ENCODE measurements at regions not wholly inside any gene's neighbourhood (a gene's known extent, or its start where the extent isn't known, plus 50 kb on each side); places are given as distances from the start of the nearest gene placed in this dataset.
A peak's percentile ranks its signal among the peaks of the same experiment; 100 is the strongest.

DNA sequence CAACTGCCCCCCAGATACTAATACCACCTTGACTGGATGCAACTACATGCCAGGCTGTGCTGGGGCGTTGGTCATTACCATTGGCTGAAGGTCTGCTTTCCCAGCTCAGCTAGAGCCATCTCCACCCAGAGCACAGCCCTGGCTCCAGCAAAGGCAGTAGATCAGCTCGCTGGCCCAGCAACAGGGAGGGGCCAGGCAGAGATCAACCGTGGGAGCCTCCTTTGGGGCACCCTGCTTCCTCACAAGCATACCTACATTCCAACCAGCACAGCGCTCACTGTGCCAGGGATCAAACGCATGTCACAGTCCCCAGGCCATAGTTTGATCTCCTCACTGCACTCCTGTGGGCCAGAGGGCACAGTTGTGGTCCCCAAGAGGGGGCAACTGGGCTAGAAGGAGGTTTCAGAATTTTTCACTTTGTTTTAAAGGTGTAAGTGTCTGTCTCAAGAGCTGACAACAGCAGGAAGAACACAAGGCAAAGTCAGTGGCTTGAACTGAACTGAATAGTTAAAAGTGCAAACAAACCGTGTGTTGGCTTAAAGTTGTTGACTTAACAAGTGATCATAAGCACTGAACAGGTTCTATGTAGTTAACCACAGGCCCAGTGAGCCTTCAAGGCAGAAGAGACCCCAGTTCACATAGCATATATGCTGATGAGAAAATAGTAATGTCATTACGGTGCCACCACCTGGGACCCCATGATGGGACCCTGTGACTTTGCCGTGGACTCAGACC lies 70.1 kb upstream of the BZW1 start (continued):
- TF ChIP-seq MAFK (conservative IDR thresholded peaks at IDR 0.05 in 1 of 2, IDR thresholded peaks at IDR 0.05 in 1 of 2; ENCODE audit: low read length in 2 of 2) (0 out of 4 replicates have a peak, but pooled peaks of 1 of the 2 experiments have one; percentile 10), RBM39 (IDR thresholded peaks at IDR 0.05; ENCODE audit: low read depth, low read length, poor library complexity, severe bottlenecking) (no peak), SRSF9 (IDR thresholded peaks at IDR 0.05; ENCODE audit: borderline replicate concordance, insufficient read depth, low read depth, low read length, poor library complexity, severe bottlenecking) (no peak), ZNF12 (CRISPR knock-in tag; IDR thresholded peaks at IDR 0.05) (peak; percentile 18; the same call in 1 of the 2 replicates), HHEX (CRISPR knock-in tag; IDR thresholded peaks at IDR 0.05) (peak; percentile 71), ESRRA (CRISPR knock-in tag; IDR thresholded peaks at IDR 0.05; ENCODE audit: low read depth) (no peak), TBL1XR1 (IDR thresholded peaks at IDR 0.05; ENCODE audit: borderline replicate concordance, low read length, partially characterized antibody) (peak; percentile 64), KAT8 (CRISPR knock-in tag; IDR thresholded peaks at IDR 0.05) (peak; percentile 63), MXI1 (IDR thresholded peaks at IDR 0.05; ENCODE audit: borderline replicate concordance, low read depth, low read length) (0 out of 3 replicates have a peak, but pooled peaks have one; percentile 27), ZNF160 (CRISPR knock-in tag; IDR thresholded peaks at IDR 0.05) (peak; percentile 26; the same call in 1 of the 2 replicates), NONO (IDR thresholded peaks at IDR 0.05) (no peak), NONO (CRISPR knock-in tag; conservative IDR thresholded peaks at IDR 0.05) (0 out of 2 replicates have a peak, but pooled peaks have one; percentile 21), HNRNPL (IDR thresholded peaks at IDR 0.05; ENCODE audit: low read depth, low read length) (peak; percentile 71; the same call in 1 of the 2 replicates), FOXA1 (IDR thresholded peaks at IDR 0.05) (peak; percentile 82), FOXA1 (CRISPR knock-in tag; IDR thresholded peaks at IDR 0.05) (peak; percentile 93)
- TF ChIP-seq, protein P1, sequence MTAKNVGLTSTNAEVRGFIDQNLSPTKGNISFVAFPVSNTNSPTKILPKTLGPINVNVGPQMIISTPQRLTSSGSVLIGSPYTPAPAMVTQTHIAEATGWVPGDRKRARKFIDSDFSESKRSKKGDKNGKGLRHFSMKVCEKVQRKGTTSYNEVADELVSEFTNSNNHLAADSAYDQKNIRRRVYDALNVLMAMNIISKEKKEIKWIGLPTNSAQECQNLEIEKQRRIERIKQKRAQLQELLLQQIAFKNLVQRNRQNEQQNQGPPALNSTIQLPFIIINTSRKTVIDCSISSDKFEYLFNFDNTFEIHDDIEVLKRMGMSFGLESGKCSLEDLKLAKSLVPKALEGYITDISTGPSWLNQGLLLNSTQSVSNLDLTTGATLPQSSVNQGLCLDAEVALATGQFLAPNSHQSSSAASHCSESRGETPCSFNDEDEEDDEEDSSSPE (CRISPR knock-in tag; IDR thresholded peaks at IDR 0.05) = no peak; the same call in 1 of the 2 replicates
- TF ChIP-seq, protein P2, sequence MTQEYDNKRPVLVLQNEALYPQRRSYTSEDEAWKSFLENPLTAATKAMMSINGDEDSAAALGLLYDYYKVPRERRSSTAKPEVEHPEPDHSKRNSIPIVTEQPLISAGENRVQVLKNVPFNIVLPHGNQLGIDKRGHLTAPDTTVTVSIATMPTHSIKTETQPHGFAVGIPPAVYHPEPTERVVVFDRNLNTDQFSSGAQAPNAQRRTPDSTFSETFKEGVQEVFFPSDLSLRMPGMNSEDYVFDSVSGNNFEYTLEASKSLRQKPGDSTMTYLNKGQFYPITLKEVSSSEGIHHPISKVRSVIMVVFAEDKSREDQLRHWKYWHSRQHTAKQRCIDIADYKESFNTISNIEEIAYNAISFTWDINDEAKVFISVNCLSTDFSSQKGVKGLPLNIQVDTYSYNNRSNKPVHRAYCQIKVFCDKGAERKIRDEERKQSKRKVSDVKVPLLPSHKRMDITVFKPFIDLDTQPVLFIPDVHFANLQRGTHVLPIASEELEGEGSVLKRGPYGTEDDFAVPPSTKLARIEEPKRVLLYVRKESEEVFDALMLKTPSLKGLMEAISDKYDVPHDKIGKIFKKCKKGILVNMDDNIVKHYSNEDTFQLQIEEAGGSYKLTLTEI (CRISPR knock-in tag; conservative IDR thresholded peaks at IDR 0.05) = no peak
- TF ChIP-seq, protein P3, sequence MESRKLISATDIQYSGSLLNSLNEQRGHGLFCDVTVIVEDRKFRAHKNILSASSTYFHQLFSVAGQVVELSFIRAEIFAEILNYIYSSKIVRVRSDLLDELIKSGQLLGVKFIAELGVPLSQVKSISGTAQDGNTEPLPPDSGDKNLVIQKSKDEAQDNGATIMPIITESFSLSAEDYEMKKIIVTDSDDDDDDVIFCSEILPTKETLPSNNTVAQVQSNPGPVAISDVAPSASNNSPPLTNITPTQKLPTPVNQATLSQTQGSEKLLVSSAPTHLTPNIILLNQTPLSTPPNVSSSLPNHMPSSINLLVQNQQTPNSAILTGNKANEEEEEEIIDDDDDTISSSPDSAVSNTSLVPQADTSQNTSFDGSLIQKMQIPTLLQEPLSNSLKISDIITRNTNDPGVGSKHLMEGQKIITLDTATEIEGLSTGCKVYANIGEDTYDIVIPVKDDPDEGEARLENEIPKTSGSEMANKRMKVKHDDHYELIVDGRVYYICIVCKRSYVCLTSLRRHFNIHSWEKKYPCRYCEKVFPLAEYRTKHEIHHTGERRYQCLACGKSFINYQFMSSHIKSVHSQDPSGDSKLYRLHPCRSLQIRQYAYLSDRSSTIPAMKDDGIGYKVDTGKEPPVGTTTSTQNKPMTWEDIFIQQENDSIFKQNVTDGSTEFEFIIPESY (CRISPR knock-in tag; IDR thresholded peaks at IDR 0.05) = peak; percentile 26; the same call in 1 of the 2 replicates
- TF ChIP-seq, protein P4, sequence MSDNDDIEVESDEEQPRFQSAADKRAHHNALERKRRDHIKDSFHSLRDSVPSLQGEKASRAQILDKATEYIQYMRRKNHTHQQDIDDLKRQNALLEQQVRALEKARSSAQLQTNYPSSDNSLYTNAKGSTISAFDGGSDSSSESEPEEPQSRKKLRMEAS (IDR thresholded peaks at IDR 0.05) = peak; percentile 16; the same call in 1 of the 2 replicates
- TF ChIP-seq, protein P5, sequence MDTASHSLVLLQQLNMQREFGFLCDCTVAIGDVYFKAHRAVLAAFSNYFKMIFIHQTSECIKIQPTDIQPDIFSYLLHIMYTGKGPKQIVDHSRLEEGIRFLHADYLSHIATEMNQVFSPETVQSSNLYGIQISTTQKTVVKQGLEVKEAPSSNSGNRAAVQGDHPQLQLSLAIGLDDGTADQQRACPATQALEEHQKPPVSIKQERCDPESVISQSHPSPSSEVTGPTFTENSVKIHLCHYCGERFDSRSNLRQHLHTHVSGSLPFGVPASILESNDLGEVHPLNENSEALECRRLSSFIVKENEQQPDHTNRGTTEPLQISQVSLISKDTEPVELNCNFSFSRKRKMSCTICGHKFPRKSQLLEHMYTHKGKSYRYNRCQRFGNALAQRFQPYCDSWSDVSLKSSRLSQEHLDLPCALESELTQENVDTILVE (CRISPR knock-in tag; IDR thresholded peaks at IDR 0.05) = peak; percentile 29; the same call in 1 of the 2 replicates
- TF ChIP-seq, protein P6, sequence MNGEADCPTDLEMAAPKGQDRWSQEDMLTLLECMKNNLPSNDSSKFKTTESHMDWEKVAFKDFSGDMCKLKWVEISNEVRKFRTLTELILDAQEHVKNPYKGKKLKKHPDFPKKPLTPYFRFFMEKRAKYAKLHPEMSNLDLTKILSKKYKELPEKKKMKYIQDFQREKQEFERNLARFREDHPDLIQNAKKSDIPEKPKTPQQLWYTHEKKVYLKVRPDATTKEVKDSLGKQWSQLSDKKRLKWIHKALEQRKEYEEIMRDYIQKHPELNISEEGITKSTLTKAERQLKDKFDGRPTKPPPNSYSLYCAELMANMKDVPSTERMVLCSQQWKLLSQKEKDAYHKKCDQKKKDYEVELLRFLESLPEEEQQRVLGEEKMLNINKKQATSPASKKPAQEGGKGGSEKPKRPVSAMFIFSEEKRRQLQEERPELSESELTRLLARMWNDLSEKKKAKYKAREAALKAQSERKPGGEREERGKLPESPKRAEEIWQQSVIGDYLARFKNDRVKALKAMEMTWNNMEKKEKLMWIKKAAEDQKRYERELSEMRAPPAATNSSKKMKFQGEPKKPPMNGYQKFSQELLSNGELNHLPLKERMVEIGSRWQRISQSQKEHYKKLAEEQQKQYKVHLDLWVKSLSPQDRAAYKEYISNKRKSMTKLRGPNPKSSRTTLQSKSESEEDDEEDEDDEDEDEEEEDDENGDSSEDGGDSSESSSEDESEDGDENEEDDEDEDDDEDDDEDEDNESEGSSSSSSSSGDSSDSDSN (CRISPR knock-in tag; IDR thresholded peaks at IDR 0.05) = peak; percentile 52

Data from HepG2 (cell line).